Fibroblast of the aortic adventitia (primary cell): ENCODE measurements at regions not wholly inside any gene's neighbourhood (a gene's known extent, or its start where the extent isn't known, plus 50 kb on each side); places are given as distances from the start of the nearest gene placed in this dataset.

ENCODE experiments used
- DNase-seq: peaks from one replicate; pipeline ENCODE4 v3.0.0-alpha.2; 2010; ENCODE audit warnings: low read depth
- H3K4me3 ChIP-seq: 2 replicates; pipeline ENCODE4 v1.5.1; 2011; ENCODE audit warnings: low read depth, mild to moderate bottlenecking, control low read depth, low read length, moderate library complexity
- TF ChIP-seq, protein P1 (sequence below): IDR thresholded peaks from 2 replicates; pipeline ENCODE4 v1.5.1; 2011; ENCODE audit warnings: mild to moderate bottlenecking, low read length, control low read depth, inconsistent platforms; ENCODE audit not compliant: insufficient read depth

DNA sequence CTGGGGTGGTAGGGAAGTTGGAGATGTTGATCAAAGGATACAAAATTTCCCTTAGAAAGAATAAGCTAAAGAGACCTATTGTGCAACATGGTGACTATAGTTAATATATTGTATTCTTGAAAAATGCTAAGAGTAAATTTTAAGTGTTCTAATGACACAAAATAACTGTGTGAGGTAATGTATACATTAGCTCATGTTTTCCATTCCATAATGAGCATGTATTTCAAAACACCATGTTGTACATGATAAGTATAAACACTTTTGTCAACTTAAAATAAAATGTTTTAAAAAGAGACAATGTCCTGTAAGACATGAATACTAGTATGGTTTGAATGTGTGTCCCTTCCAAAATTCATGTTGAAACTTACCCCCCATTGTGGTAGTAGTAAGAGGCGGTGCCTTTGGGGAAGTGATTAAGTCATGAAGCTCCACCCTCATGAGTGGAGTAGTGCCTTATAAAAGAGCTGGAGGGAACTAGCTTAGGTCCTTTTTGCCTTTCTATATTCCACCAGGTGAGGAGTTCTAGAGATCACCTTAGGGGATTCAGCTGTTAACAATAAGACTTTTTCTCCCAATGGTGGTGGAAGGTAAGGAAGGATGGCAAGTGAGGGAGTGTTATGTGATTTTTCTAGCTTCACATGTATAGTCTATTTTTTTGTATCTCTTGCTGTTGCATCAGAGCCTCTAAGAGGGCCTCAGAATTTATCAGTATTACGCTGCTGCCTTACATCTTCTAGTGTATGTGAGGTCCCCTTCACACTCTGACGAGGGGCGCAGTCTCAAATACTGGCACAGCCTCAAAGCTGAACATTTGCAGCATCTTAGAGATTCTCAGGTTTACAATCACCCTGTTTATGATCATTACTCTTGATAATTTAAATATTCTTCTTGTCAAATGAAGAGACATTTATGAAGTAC, 94.9 kb upstream of the NREP start:
- no peak for DNase-seq
- TF ChIP-seq, protein P1, sequence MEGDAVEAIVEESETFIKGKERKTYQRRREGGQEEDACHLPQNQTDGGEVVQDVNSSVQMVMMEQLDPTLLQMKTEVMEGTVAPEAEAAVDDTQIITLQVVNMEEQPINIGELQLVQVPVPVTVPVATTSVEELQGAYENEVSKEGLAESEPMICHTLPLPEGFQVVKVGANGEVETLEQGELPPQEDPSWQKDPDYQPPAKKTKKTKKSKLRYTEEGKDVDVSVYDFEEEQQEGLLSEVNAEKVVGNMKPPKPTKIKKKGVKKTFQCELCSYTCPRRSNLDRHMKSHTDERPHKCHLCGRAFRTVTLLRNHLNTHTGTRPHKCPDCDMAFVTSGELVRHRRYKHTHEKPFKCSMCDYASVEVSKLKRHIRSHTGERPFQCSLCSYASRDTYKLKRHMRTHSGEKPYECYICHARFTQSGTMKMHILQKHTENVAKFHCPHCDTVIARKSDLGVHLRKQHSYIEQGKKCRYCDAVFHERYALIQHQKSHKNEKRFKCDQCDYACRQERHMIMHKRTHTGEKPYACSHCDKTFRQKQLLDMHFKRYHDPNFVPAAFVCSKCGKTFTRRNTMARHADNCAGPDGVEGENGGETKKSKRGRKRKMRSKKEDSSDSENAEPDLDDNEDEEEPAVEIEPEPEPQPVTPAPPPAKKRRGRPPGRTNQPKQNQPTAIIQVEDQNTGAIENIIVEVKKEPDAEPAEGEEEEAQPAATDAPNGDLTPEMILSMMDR: no peak
- H3K4me3 ChIP-seq: no peak overlapping the region

DNA sequence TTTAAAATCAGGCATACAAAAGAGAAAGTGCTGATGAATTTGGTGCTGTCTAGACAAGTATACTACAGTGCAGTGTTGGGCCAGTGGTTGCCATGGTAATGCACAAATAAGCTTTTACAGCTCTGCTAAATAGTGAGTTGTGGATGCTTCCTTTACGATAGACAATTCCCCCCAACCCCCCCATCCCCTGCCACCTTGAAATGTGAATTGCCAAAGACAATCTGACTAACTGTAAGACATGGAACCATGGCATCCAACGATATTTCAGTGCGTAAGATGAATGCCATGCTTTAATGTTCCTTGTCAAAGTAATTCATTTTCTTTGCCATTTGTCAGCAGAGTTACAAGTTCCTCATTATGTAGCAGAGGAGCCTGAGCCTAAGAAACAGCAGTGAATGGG, 91.5 kb upstream of the NREP start:
- TF ChIP-seq, protein P1: no peak
- no peak for DNase-seq

DNA sequence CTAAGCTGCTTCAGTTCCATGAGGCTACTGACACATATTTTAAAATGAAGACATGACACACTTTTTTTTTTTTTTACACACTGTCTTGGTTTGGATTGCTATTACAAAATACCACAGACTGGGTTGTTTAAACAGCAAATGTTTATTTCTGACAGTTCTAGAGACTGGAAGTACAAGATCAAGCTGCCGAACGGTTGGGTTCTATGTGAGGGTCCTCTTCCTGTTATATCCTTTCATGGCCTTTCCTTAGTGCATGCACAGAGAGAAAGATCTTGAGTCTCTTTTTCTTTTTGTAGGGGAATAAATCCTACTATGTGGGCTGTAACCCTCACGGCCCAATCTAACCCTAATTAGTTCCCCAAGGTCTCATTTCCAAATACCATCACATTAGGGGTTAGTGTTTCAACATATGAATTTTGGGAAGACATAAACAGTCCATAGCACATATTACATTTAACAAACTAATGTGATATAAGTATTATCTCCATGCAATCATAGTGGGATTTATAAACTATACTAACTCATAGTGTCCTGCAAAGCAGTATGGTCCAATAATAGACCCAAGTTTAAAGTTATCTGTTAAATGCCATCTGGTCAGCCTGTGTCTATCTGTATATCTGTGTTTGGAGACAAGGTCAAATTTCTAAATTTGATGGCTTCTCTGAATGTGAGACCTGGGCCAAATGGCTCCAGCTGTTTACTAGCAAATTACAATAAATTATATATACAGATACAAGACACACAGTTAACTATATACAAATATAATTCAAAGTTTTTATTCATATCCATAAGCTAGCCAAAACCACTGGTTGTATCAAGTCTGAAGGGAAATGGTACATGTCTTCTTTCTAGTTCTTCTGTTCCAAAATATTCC, 90.3 kb upstream of the NREP start:
- TF ChIP-seq, protein P1: no peak
- DNase-seq: no peak

More for the DNA sequence above, 91.5 kb upstream of the NREP start:
- no peak overlapping the region for H3K4me3 ChIP-seq

DNA sequence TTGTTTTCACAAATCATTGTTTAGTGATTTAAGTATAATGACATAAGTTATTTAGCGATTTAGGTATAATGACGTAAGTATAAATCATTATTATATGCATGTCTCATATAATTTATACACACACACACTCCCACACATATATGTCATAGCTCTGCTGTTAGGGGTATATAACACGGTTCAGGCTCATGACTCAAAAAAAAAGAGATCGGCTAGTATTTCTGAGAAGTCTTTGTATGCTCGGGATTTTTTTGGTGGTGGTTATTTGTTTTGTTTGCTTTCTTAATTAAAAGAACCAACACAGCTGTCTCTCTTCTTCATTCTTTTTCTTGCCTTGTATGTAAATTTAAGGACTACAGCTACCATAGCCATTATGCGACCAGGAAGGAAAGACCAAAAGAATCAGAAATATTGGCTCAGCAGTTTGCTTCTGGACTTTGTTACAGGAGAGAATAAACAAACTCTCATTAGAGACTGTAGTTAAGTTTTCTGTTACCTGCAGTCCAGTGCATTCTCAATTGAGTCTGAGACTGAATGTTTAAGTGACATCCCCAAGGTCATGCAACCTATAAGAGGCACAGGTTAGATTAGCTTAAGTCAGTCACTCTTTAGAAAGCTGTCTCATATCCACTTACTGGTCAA, 83.2 kb upstream of the NREP start:
- no peak for DNase-seq
- H3K4me3 ChIP-seq: no peak overlapping the region
- TF ChIP-seq, protein P1: no peak

More for the DNA sequence above, 90.3 kb upstream of the NREP start:
- no peak overlapping the region for H3K4me3 ChIP-seq

DNA sequence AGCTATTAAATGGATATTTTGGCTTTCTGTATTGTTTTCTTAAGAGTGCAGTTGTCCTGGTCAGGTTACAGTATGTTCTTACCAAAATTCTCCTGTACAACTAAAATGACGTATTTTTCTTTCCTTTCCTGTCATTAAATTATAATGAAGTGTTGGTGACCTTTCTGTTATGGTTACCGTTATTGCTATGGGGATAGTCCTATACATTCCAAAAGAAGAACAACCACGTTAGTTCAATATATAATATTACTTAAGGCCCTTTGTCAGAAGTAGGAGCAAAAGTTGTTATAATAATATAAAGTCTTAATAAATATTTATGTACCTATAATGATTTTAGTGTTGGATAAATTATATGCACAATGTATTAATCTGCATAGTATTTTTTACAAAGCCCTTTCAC, 82.4 kb upstream of the NREP start:
- DNase-seq: no peak
- H3K4me3 ChIP-seq: no peak overlapping the region
- TF ChIP-seq, protein P1: no peak

DNA sequence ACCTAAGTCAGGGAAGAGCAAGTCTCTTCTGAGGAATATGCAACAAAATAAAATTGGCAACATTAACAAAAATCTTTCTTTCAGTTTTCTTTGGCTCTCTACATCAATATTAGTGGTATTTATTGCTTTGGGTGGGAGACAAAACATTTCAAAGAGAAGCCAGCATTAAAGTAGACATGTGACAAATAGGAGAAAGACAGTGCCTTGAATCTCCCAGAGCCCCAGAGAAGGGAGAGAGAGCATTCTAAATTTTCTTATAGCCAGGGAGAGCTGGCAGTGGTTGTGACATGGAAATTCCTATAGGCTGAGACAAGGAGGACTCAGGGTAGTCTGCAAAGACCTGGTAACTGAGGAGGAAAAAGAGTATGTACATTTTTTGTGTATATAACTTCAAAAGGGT, 79.4 kb upstream of the NREP start:
- DNase-seq: no peak
- TF ChIP-seq, protein P1: no peak
- H3K4me3 ChIP-seq: no peak overlapping the region
